Mammary epithelial cell (primary cell): ENCODE measurements at regions not wholly inside any gene's neighbourhood (a gene's known extent, or its start where the extent isn't known, plus 50 kb on each side); places are given as distances from the start of the nearest gene placed in this dataset.

Experiments
- CTCF ChIP-seq, 2 donors: IDR thresholded peaks in 1 of 2; conservative IDR thresholded peaks in 1 of 2; 2 replicates each; pipeline ENCODE4 v1.5.1; 2011 to 2012; ENCODE audit warnings: inconsistent platforms in 2 of 2, low read length in 2 of 2, mild to moderate bottlenecking in 2 of 2, control low read depth in 1 of 2, low read depth in 1 of 2; ENCODE audit not compliant: insufficient read depth in 1 of 2; ENCODE audit errors: extremely low read depth in 1 of 2
- EZH2 ChIP-seq: IDR thresholded peaks from 2 replicates; pipeline ENCODE4 v1.6.1; 2012; ENCODE audit warnings: low read length, inconsistent platforms, borderline replicate concordance

DNA sequence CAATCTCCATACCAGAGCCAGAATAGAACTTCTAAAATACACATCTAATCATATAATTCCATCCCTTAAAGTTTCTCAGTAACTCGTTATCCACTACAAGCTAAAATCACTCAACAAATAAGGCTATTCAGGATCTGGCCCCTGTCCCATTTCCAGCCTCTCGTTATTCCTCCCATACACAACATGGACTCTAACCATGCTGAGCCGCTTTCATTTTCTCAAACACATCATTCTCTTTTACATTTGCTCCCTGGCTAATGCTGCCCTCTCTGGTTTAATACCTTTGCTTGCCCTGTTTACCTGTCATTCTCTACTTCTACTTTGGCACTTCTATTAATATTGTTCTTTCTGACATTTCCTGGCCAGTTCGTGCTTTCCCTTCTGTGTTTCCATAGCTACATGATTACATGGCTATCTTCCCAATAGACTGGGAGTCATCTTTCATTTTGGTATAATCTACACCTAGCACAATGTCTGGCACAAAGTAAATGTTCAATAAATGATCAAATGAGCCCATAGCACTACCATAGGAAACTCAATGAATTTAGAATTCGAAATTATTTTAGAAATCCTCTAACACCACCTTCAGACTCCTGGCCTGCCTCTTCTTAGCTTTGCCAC is 163.6 kb upstream of the VRK2 start:
- no peak for TF ChIP-seq CTCF (conservative IDR thresholded peaks at IDR 0.05 in 1 of 2, IDR thresholded peaks at IDR 0.05 in 1 of 2; ENCODE audit: extremely low read depth in 1 of 2, insufficient read depth in 1 of 2, low read depth in 1 of 2, low read length in 2 of 2)
- no peak for TF ChIP-seq EZH2
